Brain microvascular endothelial cell (primary cell): ENCODE measurements at regions not wholly inside any gene's neighbourhood (a gene's known extent, or its start where the extent isn't known, plus 50 kb on each side); places are given as distances from the start of the nearest gene placed in this dataset.

Experiments
- DNase-seq: peaks from one replicate; pipeline ENCODE4 v3.0.0-alpha.2; 2020
- H3K27ac ChIP-seq: fragments of 250-450 bp; sonication (Bioruptor Pico); 2 replicates; pipeline ENCODE4 v1.5.1; 2020; ENCODE audit warnings: mild to moderate bottlenecking, moderate library complexity
- H3K27me3 ChIP-seq: fragments of 250-450 bp; sonication (Bioruptor Pico); replicated peaks from 2 replicates; pipeline ENCODE4 v1.5.1; 2020; ENCODE audit warnings: mild to moderate bottlenecking
- H3K36me3 ChIP-seq: fragments of 250-450 bp; sonication (Bioruptor Pico); replicated peaks from 2 replicates; pipeline ENCODE4 v1.5.1; 2020; ENCODE audit warnings: mild to moderate bottlenecking
- H3K4me3 ChIP-seq: 2 replicates; pipeline ENCODE4 v1.5.1; 2011; ENCODE audit warnings: low read depth, mild to moderate bottlenecking, control low read depth, low read length, moderate library complexity
- in situ Hi-C: cut with HindIII; loops from 2 replicates; pipeline ENCODE4 v1.10.0; 2017; ENCODE audit warnings: low sequenced_read_pairs, low pct_ligation_motif_present
- TF ChIP-seq, protein P1 (sequence below): IDR thresholded peaks from 2 replicates; pipeline ENCODE4 v1.5.1; 2011; ENCODE audit warnings: low read depth, mild to moderate bottlenecking, moderate library complexity, low read length, control low read depth, inconsistent platforms; ENCODE audit errors: missing control alignments

DNA sequence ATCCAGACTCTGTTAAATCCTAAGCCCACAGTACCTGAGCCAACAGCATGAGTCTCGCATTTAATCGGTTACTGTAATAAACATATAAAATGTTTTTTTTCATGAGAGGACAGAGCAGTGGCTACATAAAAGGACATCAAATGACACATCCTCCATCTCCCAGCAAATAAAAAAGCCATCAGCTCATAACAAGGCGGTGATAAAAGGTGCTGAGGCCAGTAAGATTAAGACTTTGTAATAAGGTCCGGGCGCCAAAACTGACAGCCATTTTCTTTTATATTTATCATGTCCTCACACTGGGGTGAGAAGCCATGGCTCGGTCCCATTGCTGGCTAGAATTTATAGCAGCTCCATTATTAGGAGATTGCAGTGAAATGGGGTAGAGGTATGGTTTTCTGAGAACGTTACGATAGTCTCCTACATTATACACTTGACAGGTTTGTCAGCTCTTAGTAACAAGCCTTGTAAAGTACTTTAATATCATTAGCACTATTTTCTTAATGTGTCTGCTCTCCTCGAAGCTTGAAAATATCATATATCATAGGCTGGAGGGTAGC is 977.8 kb upstream of the NR2F2 start:
- DNase-seq, result no peak
- TF ChIP-seq, protein P1, sequence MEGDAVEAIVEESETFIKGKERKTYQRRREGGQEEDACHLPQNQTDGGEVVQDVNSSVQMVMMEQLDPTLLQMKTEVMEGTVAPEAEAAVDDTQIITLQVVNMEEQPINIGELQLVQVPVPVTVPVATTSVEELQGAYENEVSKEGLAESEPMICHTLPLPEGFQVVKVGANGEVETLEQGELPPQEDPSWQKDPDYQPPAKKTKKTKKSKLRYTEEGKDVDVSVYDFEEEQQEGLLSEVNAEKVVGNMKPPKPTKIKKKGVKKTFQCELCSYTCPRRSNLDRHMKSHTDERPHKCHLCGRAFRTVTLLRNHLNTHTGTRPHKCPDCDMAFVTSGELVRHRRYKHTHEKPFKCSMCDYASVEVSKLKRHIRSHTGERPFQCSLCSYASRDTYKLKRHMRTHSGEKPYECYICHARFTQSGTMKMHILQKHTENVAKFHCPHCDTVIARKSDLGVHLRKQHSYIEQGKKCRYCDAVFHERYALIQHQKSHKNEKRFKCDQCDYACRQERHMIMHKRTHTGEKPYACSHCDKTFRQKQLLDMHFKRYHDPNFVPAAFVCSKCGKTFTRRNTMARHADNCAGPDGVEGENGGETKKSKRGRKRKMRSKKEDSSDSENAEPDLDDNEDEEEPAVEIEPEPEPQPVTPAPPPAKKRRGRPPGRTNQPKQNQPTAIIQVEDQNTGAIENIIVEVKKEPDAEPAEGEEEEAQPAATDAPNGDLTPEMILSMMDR, result no peak
- H3K27ac ChIP-seq, result no peak overlapping the region
- H3K27me3 ChIP-seq, result no peaks in the 10 kb centered on the region
- in situ Hi-C loops, result no loop called here
- no peaks in the 10 kb centered on the region for H3K36me3 ChIP-seq
- no peak overlapping the region for H3K4me3 ChIP-seq

DNA sequence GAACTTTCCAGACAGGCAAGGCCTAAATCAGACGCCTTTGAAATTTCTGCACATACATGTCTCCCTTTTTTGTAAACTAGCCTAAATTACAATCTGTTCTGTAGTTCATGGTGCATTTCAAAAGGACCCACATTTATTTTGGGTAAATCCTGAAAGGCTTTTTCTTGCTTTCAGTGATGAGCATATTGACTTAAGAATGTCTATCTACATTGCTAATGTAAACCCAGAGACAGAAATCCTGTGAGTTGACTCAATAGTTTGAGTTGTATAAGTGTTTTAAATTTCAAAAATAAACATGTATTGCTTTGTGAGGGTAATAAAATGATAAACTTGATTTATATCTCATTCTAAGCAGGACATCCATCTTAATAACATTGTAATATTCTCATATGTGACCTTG is 977.0 kb upstream of the NR2F2 start:
- TF ChIP-seq, protein P1, result no peak
- no peak overlapping the region for H3K4me3 ChIP-seq
- no peak for DNase-seq
- H3K27ac ChIP-seq, result no peak overlapping the region
- in situ Hi-C loops, result no loop called here
- no peaks in the 10 kb centered on the region for H3K36me3 ChIP-seq
- no peaks in the 10 kb centered on the region for H3K27me3 ChIP-seq

DNA sequence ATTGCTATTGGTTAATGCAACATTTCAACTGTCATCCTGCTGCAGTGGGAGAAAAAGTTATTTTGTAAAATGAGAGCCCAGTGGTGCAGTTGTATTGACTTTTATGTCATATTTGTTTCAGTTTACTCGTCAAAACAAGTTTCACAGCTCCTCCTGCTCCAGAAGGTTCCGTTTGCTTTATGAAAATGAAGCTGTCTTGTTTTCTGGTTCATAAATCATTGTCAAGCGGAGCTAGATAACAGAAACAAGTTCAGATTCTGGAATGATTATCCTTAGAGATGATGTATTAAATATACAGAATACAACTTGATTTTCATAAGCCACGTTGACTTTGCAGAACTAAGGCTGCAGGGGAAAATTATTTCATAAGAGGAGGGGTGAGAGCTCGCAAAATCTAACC is 970.5 kb upstream of the NR2F2 start:
- DNase-seq, result no peak
- Histone ChIP-seq H3K27ac (no peak overlapping the region), H3K4me3 (no peak overlapping the region), H3K36me3 (no peaks in the 10 kb centered on the region), H3K27me3 (no peaks in the 10 kb centered on the region)
- in situ Hi-C loops, result no loop called here
- TF ChIP-seq, protein P1, result no peak

DNA sequence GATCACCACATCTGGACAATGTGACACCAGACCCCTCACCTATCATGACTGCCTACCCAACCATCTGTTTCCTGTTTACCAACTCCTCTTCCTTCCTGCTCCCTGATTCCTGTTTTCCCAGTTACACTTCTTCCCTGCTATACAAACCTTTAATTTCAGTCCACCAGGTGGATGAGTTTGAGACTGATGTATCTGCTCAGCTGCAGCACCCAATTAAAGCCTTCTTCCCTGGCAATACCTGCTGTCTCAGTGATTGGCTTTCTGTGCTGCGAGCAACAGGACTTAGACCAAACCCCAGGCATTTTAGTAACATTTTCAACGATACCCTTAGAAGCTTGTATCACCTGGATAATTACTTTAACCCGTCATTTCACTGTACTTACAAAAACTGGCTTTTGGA is 968.2 kb upstream of the NR2F2 start:
- in situ Hi-C loops, result no loop called here
- Histone ChIP-seq H3K27me3 (no peaks in the 10 kb centered on the region), H3K36me3 (no peaks in the 10 kb centered on the region), H3K4me3 (no peak overlapping the region), H3K27ac (no peak overlapping the region)
- DNase-seq, result no peak
- TF ChIP-seq, protein P1, result no peak

DNA sequence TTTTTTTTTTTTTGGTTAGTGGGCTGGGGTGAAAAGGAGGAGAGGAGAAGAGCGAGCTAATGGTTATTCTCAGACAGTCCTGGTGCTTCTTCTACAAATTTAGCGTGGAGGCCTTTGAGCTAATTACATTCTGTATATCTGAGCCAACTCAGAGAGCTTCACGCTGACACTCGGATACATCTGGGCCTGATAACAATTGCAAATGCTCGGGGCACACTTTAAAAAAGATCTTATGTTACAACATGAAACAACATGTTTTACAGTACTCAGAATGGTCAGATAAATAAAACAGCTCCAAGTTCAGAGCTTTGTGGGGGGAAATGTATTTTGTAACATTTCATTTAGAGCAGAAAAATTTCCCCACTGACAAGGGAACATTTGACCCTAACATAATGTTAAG is 966.9 kb upstream of the NR2F2 start:
- no peak for DNase-seq
- Histone ChIP-seq H3K27ac (no peak overlapping the region), H3K27me3 (no peaks in the 10 kb centered on the region), H3K36me3 (no peaks in the 10 kb centered on the region), H3K4me3 (no peak overlapping the region)
- TF ChIP-seq, protein P1, result no peak
- in situ Hi-C loops, result no loop called here

DNA sequence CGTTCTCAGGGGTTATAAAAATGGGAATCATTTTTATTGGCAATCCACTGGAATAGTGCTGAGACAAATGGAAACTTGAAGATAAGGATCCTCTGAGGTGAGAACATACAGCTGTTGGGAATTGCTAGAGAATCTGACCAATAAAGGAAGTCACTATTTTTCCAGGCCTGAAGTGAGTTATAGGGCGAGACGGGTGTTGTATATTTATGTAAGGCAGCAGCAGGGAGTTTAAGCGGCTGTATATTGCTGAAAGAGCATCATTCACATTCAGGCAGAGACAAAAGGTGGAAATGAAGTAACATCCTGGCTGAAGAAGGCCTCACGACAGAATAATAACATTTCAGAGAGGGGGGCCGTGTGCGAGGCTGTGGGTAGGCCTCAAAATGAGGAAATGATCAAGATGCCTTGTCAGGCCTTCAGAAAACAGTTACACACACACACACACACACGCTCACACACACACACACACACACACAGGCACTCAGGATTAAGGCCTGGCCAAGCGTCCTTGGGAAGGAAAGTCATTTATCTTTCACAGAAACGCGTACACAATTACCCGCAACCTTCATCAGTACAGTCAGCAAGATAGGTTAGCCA is 964.9 kb upstream of the NR2F2 start:
- TF ChIP-seq, protein P1, result no peak
- in situ Hi-C loops, result no loop called here
- no peak overlapping the region for H3K27ac ChIP-seq
- no peaks in the 10 kb centered on the region for H3K36me3 ChIP-seq
- H3K27me3 ChIP-seq, result no peaks in the 10 kb centered on the region
- no peak overlapping the region for H3K4me3 ChIP-seq
- DNase-seq, result peak; percentile 8
